OCI-LY1 (cell line): ENCODE measurements at regions not wholly inside any gene's neighbourhood (a gene's known extent, or its start where the extent isn't known, plus 50 kb on each side); places are given as distances from the start of the nearest gene placed in this dataset.

Experiments used
- H2AFZ ChIP-seq: fragments of 200-600 bp; sonication (generic), shearing (Covaris generic); 2 replicates; pipeline ENCODE4 v1.6.0; 2014; ENCODE audit warnings: antibody characterized with exemption, mild to moderate bottlenecking, low read length
- H3F3A ChIP-seq: fragments of 200-600 bp; sonication (generic), shearing (Covaris generic); 2 replicates; pipeline ENCODE4 v1.6.0; 2014; ENCODE audit warnings: mild to moderate bottlenecking, antibody characterized with exemption, low read length, moderate library complexity; ENCODE audit not compliant: insufficient read depth
- H3K27ac ChIP-seq: fragments of 200-600 bp; sonication (generic); 2 replicates; pipeline ENCODE4 v1.5.1; 2014; ENCODE audit warnings: low read length, mixed run types, mild to moderate bottlenecking, low read depth; ENCODE audit not compliant: poor library complexity, severe bottlenecking
- H3K27me3 ChIP-seq: fragments of 200-600 bp; sonication (generic); 2 replicates; pipeline ENCODE4 v1.6.0; 2014; ENCODE audit warnings: antibody characterized with exemption, mild to moderate bottlenecking, low read length, moderate library complexity; ENCODE audit not compliant: insufficient read depth
- H3K36me3 ChIP-seq: fragments of 200-600 bp; sonication (generic); 2 replicates; pipeline ENCODE4 v1.6.1; 2014; ENCODE audit warnings: mild to moderate bottlenecking, antibody characterized with exemption, low read length, moderate library complexity, mixed read lengths; ENCODE audit not compliant: insufficient read depth
- H3K4me1 ChIP-seq: fragments of 200-600 bp; sonication (generic); 2 replicates; pipeline ENCODE4 v1.5.1; 2014; ENCODE audit warnings: mild to moderate bottlenecking, low read length, moderate library complexity; ENCODE audit not compliant: insufficient read depth, severe bottlenecking
- H3K4me2 ChIP-seq: fragments of 200-600 bp; sonication (generic), shearing (Covaris generic); 2 replicates; pipeline ENCODE4 v1.6.1; 2014; ENCODE audit warnings: low read length
- H3K4me3 ChIP-seq: fragments of 200-600 bp; sonication (generic); 2 replicates; pipeline ENCODE4 v1.5.1; 2014; ENCODE audit warnings: low read length, low read depth, mild to moderate bottlenecking, mixed read lengths; ENCODE audit not compliant: poor library complexity, severe bottlenecking
- H3K79me2 ChIP-seq: fragments of 200-600 bp; shearing (Covaris generic); 2 replicates; pipeline ENCODE4 v1.6.1; 2016; ENCODE audit warnings: mixed run types, low read length, mixed read lengths; ENCODE audit not compliant: insufficient read depth
- H3K9ac ChIP-seq: fragments of 200-600 bp; sonication (generic), shearing (Covaris generic); 2 replicates; pipeline ENCODE4 v1.6.1; 2014; ENCODE audit warnings: mild to moderate bottlenecking, low read length, mixed read lengths
- H3K9me2 ChIP-seq: fragments of 200-600 bp; sonication (generic), shearing (Covaris generic); 2 replicates; pipeline ENCODE4 v1.6.1; 2014; ENCODE audit warnings: low read depth, mild to moderate bottlenecking, low read length, mixed read lengths
- H3K9me3 ChIP-seq: fragments of 200-600 bp; shearing (Covaris generic); 2 replicates; pipeline ENCODE4 v1.6.1; 2014; ENCODE audit warnings: low read length, mixed read lengths
- H4K20me1 ChIP-seq: fragments of 200-600 bp; sonication (generic), shearing (Covaris generic); 2 replicates; pipeline ENCODE4 v1.6.0; 2016; ENCODE audit warnings: mild to moderate bottlenecking, low read length; ENCODE audit not compliant: insufficient read depth
- EZH2 ChIP-seq: fragments of 200-600 bp; sonication (generic), shearing (Covaris generic); IDR thresholded peaks from 2 replicates; pipeline ENCODE4 v1.8.0; 2017; ENCODE audit warnings: borderline replicate concordance, mixed run types, mild to moderate bottlenecking, antibody characterized with exemption, low read length, moderate library complexity, mixed read lengths
- TF ChIP-seq, protein P1 (sequence below): fragments of 200-600 bp; sonication (generic), shearing (Covaris generic); IDR thresholded peaks from 2 replicates; pipeline ENCODE4 v1.5.1; 2017; ENCODE audit warnings: mild to moderate bottlenecking, antibody characterized with exemption, low read length, moderate library complexity, mixed read lengths

DNA sequence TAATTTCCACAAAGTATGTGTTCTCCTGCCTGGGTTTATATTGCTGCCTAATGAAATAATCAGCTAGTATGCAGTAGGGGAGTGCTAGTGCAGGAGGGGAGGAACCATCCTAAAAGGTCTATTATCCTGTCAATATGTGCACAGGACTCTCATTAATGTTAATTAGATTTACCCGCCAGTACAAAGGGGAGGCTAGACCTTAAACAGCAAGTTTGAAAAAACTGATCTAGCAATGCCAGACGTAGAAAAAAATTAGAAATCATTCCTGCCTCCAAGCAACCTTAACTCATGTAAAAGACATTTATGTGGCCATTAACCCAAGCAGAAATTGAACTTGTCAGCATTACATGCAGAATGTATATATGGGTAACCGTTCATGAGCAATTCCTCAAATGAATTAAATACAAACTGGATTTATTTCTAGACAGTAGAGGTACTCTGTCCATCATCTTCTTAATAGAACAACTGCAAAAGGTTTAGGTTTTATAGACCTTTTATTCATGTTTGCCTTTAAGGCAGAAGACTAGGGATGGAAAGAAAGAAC, 294.3 kb upstream of the TENM3 start:
- no peaks in the 10 kb centered on the region for H3K79me2 ChIP-seq
- no peaks in the 10 kb centered on the region for H3K4me1 ChIP-seq
- no peaks in the 10 kb centered on the region for H4K20me1 ChIP-seq
- no peaks in the 10 kb centered on the region for H3K36me3 ChIP-seq
- no peak overlapping the region for H3K4me3 ChIP-seq
- H3K9ac ChIP-seq = no peak overlapping the region
- no peaks in the 10 kb centered on the region for H3K9me2 ChIP-seq
- no peaks in the 10 kb centered on the region for H3K9me3 ChIP-seq
- no peaks in the 10 kb centered on the region for H3K27me3 ChIP-seq
- TF ChIP-seq EZH2 = no peak
- TF ChIP-seq, protein P1, sequence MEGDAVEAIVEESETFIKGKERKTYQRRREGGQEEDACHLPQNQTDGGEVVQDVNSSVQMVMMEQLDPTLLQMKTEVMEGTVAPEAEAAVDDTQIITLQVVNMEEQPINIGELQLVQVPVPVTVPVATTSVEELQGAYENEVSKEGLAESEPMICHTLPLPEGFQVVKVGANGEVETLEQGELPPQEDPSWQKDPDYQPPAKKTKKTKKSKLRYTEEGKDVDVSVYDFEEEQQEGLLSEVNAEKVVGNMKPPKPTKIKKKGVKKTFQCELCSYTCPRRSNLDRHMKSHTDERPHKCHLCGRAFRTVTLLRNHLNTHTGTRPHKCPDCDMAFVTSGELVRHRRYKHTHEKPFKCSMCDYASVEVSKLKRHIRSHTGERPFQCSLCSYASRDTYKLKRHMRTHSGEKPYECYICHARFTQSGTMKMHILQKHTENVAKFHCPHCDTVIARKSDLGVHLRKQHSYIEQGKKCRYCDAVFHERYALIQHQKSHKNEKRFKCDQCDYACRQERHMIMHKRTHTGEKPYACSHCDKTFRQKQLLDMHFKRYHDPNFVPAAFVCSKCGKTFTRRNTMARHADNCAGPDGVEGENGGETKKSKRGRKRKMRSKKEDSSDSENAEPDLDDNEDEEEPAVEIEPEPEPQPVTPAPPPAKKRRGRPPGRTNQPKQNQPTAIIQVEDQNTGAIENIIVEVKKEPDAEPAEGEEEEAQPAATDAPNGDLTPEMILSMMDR = no peak
- H2AFZ ChIP-seq = no peak overlapping the region
- no peak overlapping the region for H3K27ac ChIP-seq
- no peak overlapping the region for H3K4me2 ChIP-seq
- no peaks in the 10 kb centered on the region for H3F3A ChIP-seq

DNA sequence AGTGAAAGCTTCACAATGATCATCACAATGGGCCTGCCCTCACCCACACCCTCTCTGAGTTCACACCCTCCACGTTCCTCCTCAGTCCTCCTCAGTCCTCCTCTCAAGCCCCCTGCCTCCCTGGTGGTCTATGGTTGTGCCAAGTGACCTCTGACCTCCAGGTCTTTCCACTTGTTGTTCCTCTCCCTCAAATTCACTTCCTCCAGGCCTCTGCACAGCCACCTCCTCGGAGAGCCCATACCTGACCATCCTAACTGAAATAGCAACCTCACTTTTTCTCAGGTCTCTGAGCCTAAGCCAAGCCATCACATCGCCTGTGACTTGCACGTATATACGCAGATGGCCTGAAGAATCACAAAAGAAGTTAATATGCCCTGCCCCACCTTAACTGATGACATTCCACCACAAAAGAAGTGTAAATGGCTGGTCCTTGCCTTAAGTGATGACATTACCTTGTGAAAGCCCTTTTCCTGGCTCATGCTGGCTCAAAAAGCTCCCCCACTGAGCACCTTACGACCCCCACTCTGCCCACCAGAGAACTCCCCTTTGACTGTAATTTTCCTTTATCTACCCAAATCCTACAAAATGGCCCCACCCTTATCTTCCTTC, 293.4 kb upstream of the TENM3 start:
- Histone ChIP-seq H3K4me3 (no peak overlapping the region), H3K27me3 (no peaks in the 10 kb centered on the region), H2AFZ (no peak overlapping the region), H3K27ac (no peak overlapping the region), H3K4me1 (no peaks in the 10 kb centered on the region), H3K9ac (no peak overlapping the region), H4K20me1 (no peaks in the 10 kb centered on the region), H3F3A (no peaks in the 10 kb centered on the region), H3K79me2 (no peaks in the 10 kb centered on the region), H3K9me2 (no peaks in the 10 kb centered on the region), H3K36me3 (no peaks in the 10 kb centered on the region), H3K9me3 (no peaks in the 10 kb centered on the region), H3K4me2 (no peak overlapping the region)
- TF ChIP-seq, protein P1 = no peak
- no peak for TF ChIP-seq EZH2

DNA sequence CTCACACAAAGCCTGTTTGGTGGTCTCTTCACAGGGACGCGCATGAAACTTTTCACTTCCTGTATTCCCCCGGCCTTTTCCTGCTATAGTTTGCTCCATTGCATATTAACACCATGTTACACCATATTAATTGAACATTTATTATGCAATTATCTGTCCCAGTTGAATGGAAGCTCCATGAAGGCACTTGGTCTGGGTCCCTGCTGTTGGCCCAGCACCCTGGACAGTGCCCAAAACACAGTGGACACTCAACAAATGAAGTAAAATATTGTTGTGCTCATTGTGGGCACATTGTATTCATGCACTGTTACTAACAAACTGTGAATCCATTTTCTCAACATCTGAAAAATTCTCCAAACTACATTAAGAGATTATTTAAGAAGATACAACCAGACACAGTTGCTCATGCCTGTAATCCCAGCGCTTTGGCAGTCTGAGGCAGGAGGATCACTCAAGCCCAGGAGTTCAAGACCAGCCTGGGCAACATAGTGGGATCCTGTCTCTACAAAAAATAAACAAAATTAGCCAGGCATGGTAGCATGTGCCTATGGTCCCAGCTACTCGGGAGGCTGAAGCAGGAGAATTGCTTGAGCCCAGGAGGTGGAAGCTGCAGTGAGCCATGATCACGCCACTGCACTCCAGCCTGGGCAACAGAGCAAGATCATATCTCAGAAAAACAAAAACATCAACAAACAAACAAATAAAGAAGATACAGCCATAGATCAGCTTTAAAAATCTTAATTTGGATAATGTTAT, 292.7 kb upstream of the TENM3 start:
- Histone ChIP-seq H3K4me1 (no peaks in the 10 kb centered on the region), H2AFZ (no peak overlapping the region), H3K79me2 (no peaks in the 10 kb centered on the region), H3K9me2 (no peaks in the 10 kb centered on the region), H3K27ac (no peak overlapping the region), H3K27me3 (no peaks in the 10 kb centered on the region), H3K4me3 (no peak overlapping the region), H3K36me3 (no peaks in the 10 kb centered on the region), H3K9ac (no peak overlapping the region), H3K4me2 (no peak overlapping the region), H3F3A (no peaks in the 10 kb centered on the region), H3K9me3 (no peaks in the 10 kb centered on the region), H4K20me1 (no peaks in the 10 kb centered on the region)
- TF ChIP-seq, protein P1 = no peak
- no peak for TF ChIP-seq EZH2
